Mesenchymal stem cell (in vitro differentiated cells and primary cell): ENCODE measurements at regions not wholly inside any gene's neighbourhood (a gene's known extent, or its start where the extent isn't known, plus 50 kb on each side); places are given as distances from the start of the nearest gene placed in this dataset.
A peak's percentile ranks its signal among the peaks of the same experiment; 100 is the strongest.

Experiments
- DNase-seq: peaks from one replicate; pipeline ENCODE4 v3.0.0-alpha.2; 2013
- H2AFZ ChIP-seq: one replicate; pipeline ENCODE4 v1.6.1; 2013; ENCODE audit warnings: low read depth, mild to moderate bottlenecking, control low read depth, inconsistent platforms, low read length, moderate library complexity
- H2AK5ac ChIP-seq: 2 replicates; pipeline ENCODE4 v1.6.1; 2013; ENCODE audit warnings: low read length, moderate library complexity, mild to moderate bottlenecking, inconsistent platforms; ENCODE audit not compliant: severe bottlenecking
- H2BK120ac ChIP-seq: one replicate; pipeline ENCODE4 v1.6.1; 2013; ENCODE audit warnings: low read depth, mild to moderate bottlenecking, inconsistent platforms, low read length, moderate library complexity
- H2BK12ac ChIP-seq, 2 experiments: one replicate each; pipeline ENCODE4 v1.6.1; 2013; ENCODE audit warnings: inconsistent platforms in 2 of 2, low read length in 2 of 2, mild to moderate bottlenecking in 2 of 2, moderate library complexity in 2 of 2, control low read depth in 1 of 2
- H2BK15ac ChIP-seq: one replicate; pipeline ENCODE4 v1.6.1; 2013; ENCODE audit warnings: mild to moderate bottlenecking, low read depth, inconsistent platforms; ENCODE audit not compliant: poor library complexity, severe bottlenecking
- H2BK5ac ChIP-seq: 2 replicates; pipeline ENCODE4 v1.6.1; 2013; ENCODE audit warnings: low read depth, mild to moderate bottlenecking, low read length, control low read depth, inconsistent platforms; ENCODE audit not compliant: poor library complexity, severe bottlenecking
- H3K14ac ChIP-seq, 2 experiments: one replicate each; pipeline ENCODE4 v1.6.1; 2013; ENCODE audit warnings: inconsistent platforms in 2 of 2, low read length in 2 of 2, control low read depth in 1 of 2, mild to moderate bottlenecking in 1 of 2, moderate library complexity in 1 of 2
- H3K18ac ChIP-seq, 2 experiments: one replicate each; pipeline ENCODE4 v1.6.1; 2013; ENCODE audit warnings: inconsistent platforms in 2 of 2, low read length in 2 of 2, control low read depth in 1 of 2, low read depth in 1 of 2, mild to moderate bottlenecking in 1 of 2
- H3K23ac ChIP-seq, 2 experiments: one replicate each; pipeline ENCODE4 v1.6.1; 2013; ENCODE audit warnings: inconsistent platforms in 2 of 2, low read length in 2 of 2, mild to moderate bottlenecking in 2 of 2, moderate library complexity in 2 of 2, control low read depth in 1 of 2
- H3K27ac ChIP-seq: 2 replicates; pipeline ENCODE4 v1.5.1; 2013; ENCODE audit warnings: mild to moderate bottlenecking, moderate library complexity, low read length, control low read depth, inconsistent platforms; ENCODE audit not compliant: poor library complexity, severe bottlenecking
- H3K27me3 ChIP-seq, 2 experiments: 2 replicates each; pipeline versions ENCODE4 v1.6.1 to v1.7.0; 2013; ENCODE audit warnings: low read length in 2 of 2, mild to moderate bottlenecking in 2 of 2, moderate library complexity in 2 of 2, control low read depth in 1 of 2, inconsistent platforms in 1 of 2; ENCODE audit not compliant: control insufficient read depth in 1 of 2, insufficient read depth in 1 of 2
- H3K36me3 ChIP-seq, 2 experiments: 2 replicates each; pipeline versions ENCODE4 v1.6.1 to v1.7.0; 2013; ENCODE audit warnings: low read length in 2 of 2, control low read depth in 1 of 2, inconsistent platforms in 1 of 2, low read depth in 1 of 2, mild to moderate bottlenecking in 1 of 2; ENCODE audit not compliant: insufficient read depth in 2 of 2, control insufficient read depth in 1 of 2
- H3K4ac ChIP-seq, 2 experiments: one replicate each; pipeline ENCODE4 v1.6.1; 2013; ENCODE audit warnings: inconsistent platforms in 2 of 2, low read length in 2 of 2, mild to moderate bottlenecking in 2 of 2, moderate library complexity in 2 of 2, control low read depth in 1 of 2, low read depth in 1 of 2
- H3K4me1 ChIP-seq: 2 replicates; pipeline ENCODE4 v1.6.1; 2013; ENCODE audit warnings: low read depth, low read length, control low read depth; ENCODE audit not compliant: control insufficient read depth, insufficient read depth
- H3K4me2 ChIP-seq: 2 replicates; pipeline ENCODE4 v1.6.1; 2013; ENCODE audit warnings: low read length, mild to moderate bottlenecking, inconsistent platforms; ENCODE audit not compliant: poor library complexity, severe bottlenecking
- H3K4me3 ChIP-seq, 2 experiments: 2 replicates each; pipeline versions ENCODE4 v1.5.1 to v1.7.0; 2013; ENCODE audit warnings: low read length in 2 of 2, mild to moderate bottlenecking in 2 of 2, control low read depth in 1 of 2, low read depth in 1 of 2; ENCODE audit not compliant: insufficient read depth in 1 of 2
- H3K79me1 ChIP-seq: replicated peaks from 2 replicates; pipeline ENCODE4 v1.6.1; 2013; ENCODE audit warnings: mild to moderate bottlenecking, control low read depth, low read length, inconsistent platforms; ENCODE audit not compliant: poor library complexity, severe bottlenecking
- H3K9ac ChIP-seq: 2 replicates; pipeline ENCODE4 v1.7.0; 2013; ENCODE audit warnings: mild to moderate bottlenecking, low read length, moderate library complexity
- H3K9me3 ChIP-seq: 2 replicates; pipeline ENCODE4 v1.7.0; 2013; ENCODE audit warnings: mild to moderate bottlenecking, low read length; ENCODE audit not compliant: control insufficient read depth
- H4K8ac ChIP-seq: one replicate; pipeline ENCODE4 v1.6.1; 2013; ENCODE audit warnings: inconsistent platforms, mild to moderate bottlenecking, low read length, moderate library complexity
- H4K91ac ChIP-seq: one replicate; pipeline ENCODE4 v1.6.1; 2013; ENCODE audit warnings: mild to moderate bottlenecking, low read length, inconsistent platforms
- WGBS: methylation state at CpG from one replicate; pipeline ENCODE4 v1.1.7; 2013; ENCODE audit warnings: mixed read lengths; 5-methylcytosine and 5-hydroxymethylcytosine counted together

DNA sequence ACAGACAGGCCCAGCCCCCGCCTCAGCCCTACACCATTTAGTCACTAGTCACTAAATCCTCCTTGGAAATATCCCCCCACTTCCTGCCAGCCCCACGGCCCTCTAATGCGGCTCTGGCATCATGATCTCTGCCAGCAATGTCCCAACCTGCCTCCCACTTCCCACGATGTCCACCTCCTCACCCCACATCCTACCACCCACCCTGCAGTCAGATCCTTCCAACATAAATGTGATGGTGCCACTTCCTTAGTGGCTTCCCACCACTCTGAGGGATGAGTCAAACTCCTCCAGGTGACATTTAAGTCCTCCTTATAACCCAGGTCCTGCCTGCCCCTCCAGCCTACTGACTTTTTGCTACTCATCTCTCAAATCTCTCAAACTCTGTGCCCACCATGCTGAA, 167.5 kb downstream of the SHQ1 start:
- H2BK5ac ChIP-seq = no peak overlapping the region
- peaks cover 24% of the 10 kb centered on the region for H3K9me3 ChIP-seq
- H3K9ac ChIP-seq = no peak overlapping the region
- no peak overlapping the region for H3K18ac ChIP-seq
- H3K23ac ChIP-seq = peak overlapping the region in 1 of 2 experiments; percentile 11
- H3K27me3 ChIP-seq = peaks cover 43% of the 10 kb centered on the region in 2 experiments
- no peak overlapping the region for H2BK12ac ChIP-seq
- H2AK5ac ChIP-seq = no peak overlapping the region
- H3K36me3 ChIP-seq = no peaks in the 10 kb centered on the region
- no peak for DNase-seq
- H4K91ac ChIP-seq = no peak overlapping the region
- H3K4me2 ChIP-seq = no peak overlapping the region
- no peak overlapping the region for H3K4ac ChIP-seq
- H2BK15ac ChIP-seq = no peak overlapping the region
- no peaks in the 10 kb centered on the region for H3K79me1 ChIP-seq
- no peaks in the 10 kb centered on the region for H3K4me1 ChIP-seq
- H3K27ac ChIP-seq = no peak overlapping the region
- no peak overlapping the region for H4K8ac ChIP-seq
- WGBS = 81% methylated on average over 4 of the region's 4 CpGs
- no peak overlapping the region for H3K14ac ChIP-seq
- no peak overlapping the region for H3K4me3 ChIP-seq
- H2AFZ ChIP-seq = no peak overlapping the region
- H2BK120ac ChIP-seq = no peak overlapping the region

DNA sequence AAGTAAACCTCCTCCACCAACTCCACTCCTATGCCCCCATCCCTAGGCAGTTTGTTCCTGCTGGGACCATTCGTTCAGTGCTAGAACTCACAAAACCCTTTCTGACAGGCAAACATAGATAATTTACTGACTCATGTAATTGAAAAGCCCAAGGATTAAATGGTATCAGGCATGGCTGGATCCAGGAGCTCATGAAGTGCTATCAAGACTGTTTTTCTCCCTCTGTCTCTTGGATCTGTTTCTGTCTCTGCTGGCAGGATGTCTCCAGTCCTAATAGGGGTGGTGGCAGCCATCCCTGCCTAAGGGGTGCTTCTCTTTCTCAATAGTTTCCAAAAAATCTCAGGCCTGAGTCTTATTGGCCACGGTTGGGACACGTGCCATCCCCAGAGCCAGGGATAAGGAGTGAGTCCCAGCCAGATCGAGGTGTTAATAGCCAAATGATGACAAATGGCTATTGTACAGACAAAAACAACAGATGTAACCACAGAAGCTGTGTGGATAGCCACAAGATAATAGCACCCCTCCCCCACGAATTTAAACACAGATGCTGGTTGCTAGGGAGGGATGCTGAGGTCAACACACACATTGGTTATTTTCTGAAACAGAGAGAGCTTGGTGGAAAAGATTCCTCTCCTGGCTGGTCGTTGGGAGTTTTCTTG, 168.6 kb downstream of the SHQ1 start:
- H2AFZ ChIP-seq = no peak overlapping the region
- no peak overlapping the region for H3K14ac ChIP-seq
- 68% methylated on average over 5 of the region's 6 CpGs for WGBS
- H3K4ac ChIP-seq = no peak overlapping the region
- H3K27ac ChIP-seq = no peak overlapping the region
- peaks cover 32% of the 10 kb centered on the region for H3K9me3 ChIP-seq
- H2AK5ac ChIP-seq = no peak overlapping the region
- H3K4me3 ChIP-seq = no peak overlapping the region
- H3K9ac ChIP-seq = no peak overlapping the region
- no peak overlapping the region for H2BK12ac ChIP-seq
- H2BK15ac ChIP-seq = no peak overlapping the region
- no peaks in the 10 kb centered on the region for H3K4me1 ChIP-seq
- no peak overlapping the region for H4K91ac ChIP-seq
- no peak overlapping the region for H3K18ac ChIP-seq
- no peak overlapping the region for H2BK120ac ChIP-seq
- no peak overlapping the region for H4K8ac ChIP-seq
- H3K36me3 ChIP-seq = no peaks in the 10 kb centered on the region
- DNase-seq = peak; percentile 9
- no peaks in the 10 kb centered on the region for H3K79me1 ChIP-seq
- H3K23ac ChIP-seq = no peak overlapping the region
- no peak overlapping the region for H3K4me2 ChIP-seq
- H3K27me3 ChIP-seq = peaks cover 32 to 33% of the 10 kb centered on the region in 2 experiments
- no peak overlapping the region for H2BK5ac ChIP-seq

DNA sequence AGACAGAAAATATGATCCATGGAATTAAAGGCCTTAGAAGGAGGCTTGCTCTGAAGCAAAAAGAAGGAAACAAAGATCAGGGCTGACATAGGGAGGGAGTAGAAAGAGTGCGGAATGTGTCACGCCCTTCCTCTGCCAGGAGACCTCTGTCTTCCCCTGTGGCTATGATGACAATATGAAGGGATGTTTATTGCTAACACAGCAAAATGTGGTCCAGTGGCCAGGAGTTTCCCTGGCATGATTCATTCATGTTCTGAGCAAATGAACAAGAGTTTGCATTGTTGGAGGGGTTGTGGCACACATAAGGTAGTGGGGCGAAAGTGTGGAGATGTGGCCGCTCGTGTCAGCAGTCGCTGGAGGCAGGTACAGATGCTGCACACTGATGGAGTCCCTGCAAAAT, 169.4 kb downstream of the SHQ1 start:
- 93% methylated on average over 6 of the region's 6 CpGs for WGBS
- Histone ChIP-seq H3K4me3 (no peak overlapping the region), H3K36me3 (no peaks in the 10 kb centered on the region), H3K27me3 (peaks cover 29 to 33% of the 10 kb centered on the region in 2 experiments), H3K4ac (no peak overlapping the region), H3K14ac (no peak overlapping the region), H4K91ac (no peak overlapping the region), H2BK5ac (no peak overlapping the region), H2BK12ac (no peak overlapping the region), H2BK120ac (no peak overlapping the region), H3K9me3 (peaks cover 32% of the 10 kb centered on the region), H3K23ac (no peak overlapping the region), H3K79me1 (no peaks in the 10 kb centered on the region), H3K18ac (no peak overlapping the region), H2BK15ac (no peak overlapping the region), H3K4me1 (no peaks in the 10 kb centered on the region), H2AFZ (no peak overlapping the region), H2AK5ac (no peak overlapping the region), H3K9ac (no peak overlapping the region), H3K27ac (no peak overlapping the region), H3K4me2 (no peak overlapping the region), H4K8ac (no peak overlapping the region)
- DNase-seq = no peak

DNA sequence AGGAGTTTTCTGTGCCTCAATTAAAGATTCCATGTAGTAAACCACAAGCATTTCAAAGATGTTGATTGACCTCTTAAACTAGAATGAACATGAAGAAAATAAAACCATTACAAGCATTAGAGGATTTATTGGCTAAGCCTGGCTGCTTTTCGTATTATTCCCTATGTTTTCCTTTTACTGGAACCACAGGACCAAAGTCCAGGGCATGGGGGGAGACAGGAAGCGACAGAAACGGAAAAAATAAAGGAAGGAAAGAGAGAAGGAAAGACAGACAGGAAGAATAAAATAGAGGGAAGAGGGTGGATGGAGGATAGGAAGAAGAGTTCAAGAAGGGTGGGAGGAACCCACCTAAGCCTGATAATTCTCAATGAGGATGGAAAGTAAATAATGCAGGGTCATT, 169.9 kb downstream of the SHQ1 start:
- Histone ChIP-seq H3K4me2 (no peak overlapping the region), H3K36me3 (no peaks in the 10 kb centered on the region), H3K4me3 (no peak overlapping the region), H3K27ac (no peak overlapping the region), H2AFZ (no peak overlapping the region), H3K23ac (no peak overlapping the region), H4K8ac (no peak overlapping the region), H2BK5ac (no peak overlapping the region), H3K9me3 (peaks cover 32% of the 10 kb centered on the region), H2BK15ac (no peak overlapping the region), H3K4me1 (no peaks in the 10 kb centered on the region), H3K9ac (no peak overlapping the region), H3K27me3 (peaks cover 24 to 33% of the 10 kb centered on the region in 2 experiments), H3K18ac (no peak overlapping the region), H2BK120ac (no peak overlapping the region), H4K91ac (no peak overlapping the region), H2BK12ac (no peak overlapping the region), H2AK5ac (no peak overlapping the region), H3K4ac (no peak overlapping the region), H3K14ac (no peak overlapping the region), H3K79me1 (no peaks in the 10 kb centered on the region)
- no peak for DNase-seq
- 88% methylated on average over 3 of the region's 3 CpGs for WGBS
